Naive thymus-derived CD4-positive, alpha-beta T cell (primary cell): ENCODE measurements at regions not wholly inside any gene's neighbourhood (a gene's known extent, or its start where the extent isn't known, plus 50 kb on each side); places are given as distances from the start of the nearest gene placed in this dataset.

Experiments
- ATAC-seq: fragments of 150-1000 bp; cut with Tn5 transposase; 2 replicates; pipeline ENCODE4 v1.10.0; 2021; ENCODE audit warnings: mild to moderate bottlenecking, moderate library complexity
- CTCF ChIA-PET: fragments of 350-600 bp; sonication (Branson Sonifier 250); formaldehyde crosslinking; loops from one replicate; lab custom pipeline; 2021; ENCODE audit warnings: antibody characterized with exemption; lab: Charles Lee
- POLR2A ChIA-PET: fragments of 350-600 bp; sonication (Branson Sonifier 250); formaldehyde crosslinking; loops from one replicate; lab custom pipeline; 2021; ENCODE audit warnings: antibody characterized with exemption, inconsistent platforms; lab: Charles Lee
- DNase-seq, 9 donors: peaks; one replicate each; pipeline versions ENCODE4 v3.0.0 to v3.0.0-alpha.2; 2020 to 2022; ENCODE audit warnings: mixed read lengths in 1 of 9
- H3K27ac ChIP-seq: one replicate; pipeline ENCODE4 v1.7.0; 2013; ENCODE audit warnings: mild to moderate bottlenecking, low read depth, low read length, moderate library complexity
- H3K27me3 ChIP-seq, 2 donors: one replicate each; pipeline ENCODE4 v1.7.0; 2013; ENCODE audit warnings: low read length in 2 of 2, mild to moderate bottlenecking in 2 of 2, moderate library complexity in 2 of 2; ENCODE audit not compliant: control insufficient read depth in 2 of 2, insufficient read depth in 2 of 2
- H3K36me3 ChIP-seq, 3 experiments: 1 replicate in 2 of 3; 2 replicates in 1 of 3; pipeline ENCODE4 v1.7.0; 2013; ENCODE audit warnings: low read length in 3 of 3, mild to moderate bottlenecking in 3 of 3, moderate library complexity in 1 of 3; ENCODE audit not compliant: insufficient read depth in 3 of 3, control insufficient read depth in 2 of 3
- H3K4me1 ChIP-seq, 2 donors: one replicate each; pipeline ENCODE4 v1.7.0; 2013; ENCODE audit warnings: low read length in 2 of 2, mild to moderate bottlenecking in 2 of 2, moderate library complexity in 1 of 2; ENCODE audit not compliant: control insufficient read depth in 2 of 2, insufficient read depth in 2 of 2
- H3K4me3 ChIP-seq: 2 replicates; pipeline ENCODE4 v1.7.0; 2013; ENCODE audit warnings: mild to moderate bottlenecking, low read length
- H3K9me3 ChIP-seq, 3 experiments: 1 replicate in 2 of 3; 2 replicates in 1 of 3; pipeline ENCODE4 v1.7.0; 2013; ENCODE audit warnings: low read length in 3 of 3; ENCODE audit not compliant: control insufficient read depth in 2 of 3
- H3K27ac Mint-ChIP-seq, 9 donors: one replicate each; pipeline ENCODE4 v1.8.0; 2020 to 2022; ENCODE audit warnings: mixed read lengths in 9 of 9, mild to moderate bottlenecking in 8 of 9, moderate library complexity in 5 of 9, inconsistent platforms in 2 of 9
- H3K27me3 Mint-ChIP-seq, 5 donors: one replicate each; pipeline ENCODE4 v1.8.0; 2021 to 2022; ENCODE audit warnings: mixed read lengths in 5 of 5, mild to moderate bottlenecking in 1 of 5
- H3K36me3 Mint-ChIP-seq, 5 donors: one replicate each; pipeline ENCODE4 v1.8.0; 2020 to 2022; ENCODE audit warnings: mixed read lengths in 5 of 5, mild to moderate bottlenecking in 3 of 5, inconsistent platforms in 1 of 5
- H3K4me1 Mint-ChIP-seq, 7 donors: one replicate each; pipeline ENCODE4 v1.8.0; 2020 to 2022; ENCODE audit warnings: mixed read lengths in 7 of 7, mild to moderate bottlenecking in 3 of 7, inconsistent platforms in 1 of 7
- H3K4me3 Mint-ChIP-seq, 10 donors: one replicate each; pipeline ENCODE4 v1.8.0; 2020 to 2022; ENCODE audit warnings: mild to moderate bottlenecking in 10 of 10, mixed read lengths in 10 of 10, moderate library complexity in 6 of 10, inconsistent platforms in 2 of 10
- H3K9me3 Mint-ChIP-seq, 11 donors: one replicate each; pipeline ENCODE4 v1.8.0; 2020 to 2022; ENCODE audit warnings: mixed read lengths in 11 of 11, mild to moderate bottlenecking in 4 of 11, inconsistent platforms in 1 of 11, moderate library complexity in 1 of 11
- intact Hi-C, 2 donors: fragments of 100-400 bp; cut with micrococcal nuclease; formaldehyde crosslinking; loops; one replicate each; pipeline ENCODE4 v1.15.1; 2023

DNA sequence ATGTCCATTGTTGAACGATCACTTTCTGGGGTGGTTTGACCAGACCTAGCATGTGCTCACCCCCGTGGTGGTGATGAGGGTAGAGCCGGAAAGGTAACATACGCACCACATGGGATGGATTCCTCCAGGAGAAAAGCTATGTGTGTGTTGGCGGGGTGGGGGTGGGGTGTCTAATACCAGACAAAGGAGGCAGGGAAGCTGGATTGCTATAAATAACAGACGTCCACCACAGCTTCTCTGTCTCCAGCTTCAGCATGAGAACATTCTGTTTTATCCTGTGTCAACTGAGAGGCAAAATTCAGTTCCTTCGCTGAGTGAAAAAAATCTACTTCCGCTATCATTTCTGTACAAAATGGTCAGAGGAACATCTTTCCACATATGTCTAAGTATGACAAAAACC lies 151.0 kb downstream of the PCSK1 start:
- DNase-seq, result no peak
- intact Hi-C loops, result no loop called here
- Mint-ChIP-seq H3K27me3 (peaks cover 1 to 36% (median 26%) of the 10 kb centered on the region in 5 donors), H3K4me1 (peaks cover 0 to 22% (median 0%) of the 10 kb centered on the region in 7 donors), H3K9me3 (peaks cover 0 to 2% (median 0%) of the 10 kb centered on the region in 11 donors), H3K4me3 (no peak overlapping the region), H3K27ac (no peak overlapping the region), H3K36me3 (peaks cover 0 to 4% (median 0%) of the 10 kb centered on the region in 5 donors)
- Histone ChIP-seq H3K9me3 (no peaks in the 10 kb centered on the region), H3K36me3 (no peaks in the 10 kb centered on the region), H3K4me3 (no peak overlapping the region), H3K4me1 (peaks cover 0 to 10% of the 10 kb centered on the region in 2 donors), H3K27me3 (no peaks in the 10 kb centered on the region), H3K27ac (no peak overlapping the region)
- POLR2A ChIA-PET, result no interaction called here
- ATAC-seq, result no peak
- CTCF ChIA-PET, result interaction anchor here (1.1 kb wide), 1 partner anchor 22 kb away, joined by 4 read pairs; no protein-coding TSS in a partner anchor

GRCh38 chr5:96280946-96281393 lies 152.1 kb downstream of the PCSK1 start:
- Mint-ChIP-seq H3K36me3 (peaks cover 0 to 4% (median 0%) of the 10 kb centered on the region in 5 donors), H3K27ac (peak overlapping the region in 1 of 9 donors; percentile 7), H3K4me3 (no peak overlapping the region), H3K27me3 (peaks cover 0 to 36% (median 21%) of the 10 kb centered on the region in 5 donors), H3K4me1 (peaks cover 0 to 22% (median 0%) of the 10 kb centered on the region in 7 donors), H3K9me3 (peaks cover 0 to 4% (median 0%) of the 10 kb centered on the region in 11 donors)
- POLR2A ChIA-PET, result no interaction called here
- no peak overlapping the region for H3K27ac ChIP-seq
- no peak overlapping the region for H3K4me3 ChIP-seq
- H3K9me3 ChIP-seq, result no peaks in the 10 kb centered on the region
- no peaks in the 10 kb centered on the region for H3K27me3 ChIP-seq
- no peaks in the 10 kb centered on the region for H3K36me3 ChIP-seq
- CTCF ChIA-PET, result interaction anchor here (1.1 kb wide), 1 partner anchor 21 kb away, joined by 4 read pairs; no protein-coding TSS in a partner anchor
- DNase-seq, result no peak
- H3K4me1 ChIP-seq, result peaks cover 0 to 10% of the 10 kb centered on the region in 2 donors
- intact Hi-C loops, result no loop called here
- no peak for ATAC-seq

- Mint-ChIP-seq H3K9me3 (peaks cover 0 to 4% (median 0%) of the 10 kb centered on the region in 11 donors), H3K4me1 (peaks cover 0 to 22% (median 0%) of the 10 kb centered on the region in 7 donors), H3K36me3 (peaks cover 0 to 4% (median 0%) of the 10 kb centered on the region in 5 donors), H3K27ac (peak overlapping the region in 1 of 9 donors; percentile 31), H3K27me3 (peaks cover 2 to 31% (median 20%) of the 10 kb centered on the region in 5 donors), H3K4me3 (peak overlapping the region in 1 of 10 donors; percentile 43)
- Histone ChIP-seq H3K27me3 (no peaks in the 10 kb centered on the region), H3K4me1 (peaks cover 0 to 10% of the 10 kb centered on the region in 2 donors), H3K4me3 (no peak overlapping the region), H3K27ac (no peak overlapping the region), H3K9me3 (no peaks in the 10 kb centered on the region), H3K36me3 (no peaks in the 10 kb centered on the region)
- POLR2A ChIA-PET, result no interaction called here
- ATAC-seq (no peak), DNase-seq (no peak)
- intact Hi-C loops, result no loop called here
- CTCF ChIA-PET, result no interaction called here
Observed at GRCh38 chr5:96279801-96280542, 153.1 kb downstream of the PCSK1 start.

GRCh38 chr5:96278981-96279380 lies 154.1 kb downstream of the PCSK1 start:
- H3K9me3 ChIP-seq, result no peaks in the 10 kb centered on the region
- H3K4me1 ChIP-seq, result peaks cover 0 to 10% of the 10 kb centered on the region in 2 donors
- Mint-ChIP-seq H3K9me3 (peaks cover 0 to 4% (median 0%) of the 10 kb centered on the region in 11 donors), H3K27ac (no peak overlapping the region), H3K4me3 (no peak overlapping the region), H3K36me3 (peaks cover 0 to 4% (median 0%) of the 10 kb centered on the region in 5 donors), H3K4me1 (peaks cover 0 to 22% (median 0%) of the 10 kb centered on the region in 7 donors), H3K27me3 (peaks cover 2 to 26% (median 16%) of the 10 kb centered on the region in 5 donors)
- DNase-seq (no peak), ATAC-seq (no peak)
- H3K27ac ChIP-seq, result no peak overlapping the region
- CTCF ChIA-PET, result no interaction called here
- POLR2A ChIA-PET, result no interaction called here
- H3K36me3 ChIP-seq, result no peaks in the 10 kb centered on the region
- no peaks in the 10 kb centered on the region for H3K27me3 ChIP-seq
- intact Hi-C loops, result no loop called here
- H3K4me3 ChIP-seq, result no peak overlapping the region

DNA sequence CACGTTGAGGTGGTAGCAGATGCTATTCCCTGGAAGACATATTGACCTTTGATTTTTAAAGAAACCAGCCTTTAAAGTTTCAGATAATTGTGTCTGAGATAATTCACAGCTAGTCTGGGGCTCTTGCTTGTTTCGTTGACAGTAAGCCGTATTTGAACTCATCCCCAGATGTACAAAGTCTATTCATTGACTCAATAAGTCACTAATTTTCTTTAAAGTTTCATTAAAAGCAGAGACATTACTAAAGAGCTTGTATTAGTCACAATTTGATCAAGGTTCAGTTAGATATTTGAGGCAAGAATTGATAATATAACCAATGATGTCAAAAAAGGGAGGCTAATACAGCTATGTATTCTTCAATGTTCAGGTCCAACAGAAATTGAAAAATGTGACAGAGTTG lies 158.0 kb downstream of the PCSK1 start:
- no peaks in the 10 kb centered on the region for H3K9me3 ChIP-seq
- ChIA-PET CTCF (no interaction called here), POLR2A (no interaction called here)
- H3K4me1 ChIP-seq, result peaks cover 0 to 6% of the 10 kb centered on the region in 2 donors
- Mint-ChIP-seq H3K9me3 (peaks cover 0 to 14% (median 5%) of the 10 kb centered on the region in 11 donors), H3K4me1 (peaks cover 0 to 7% (median 0%) of the 10 kb centered on the region in 7 donors), H3K4me3 (no peak overlapping the region), H3K36me3 (peaks cover 0 to 3% (median 0%) of the 10 kb centered on the region in 5 donors), H3K27me3 (peaks cover 0 to 7% (median 5%) of the 10 kb centered on the region in 5 donors), H3K27ac (no peak overlapping the region)
- H3K4me3 ChIP-seq, result no peak overlapping the region
- H3K36me3 ChIP-seq, result no peaks in the 10 kb centered on the region
- DNase-seq (no peak), ATAC-seq (no peak)
- H3K27ac ChIP-seq, result no peak overlapping the region
- H3K27me3 ChIP-seq, result no peaks in the 10 kb centered on the region
- intact Hi-C loops, result no loop called here

GRCh38 chr5:96265487-96265886 lies 167.6 kb downstream of the PCSK1 start:
- no peaks in the 10 kb centered on the region for H3K27me3 ChIP-seq
- H3K36me3 ChIP-seq, result no peaks in the 10 kb centered on the region
- Mint-ChIP-seq H3K27ac (no peak overlapping the region), H3K4me1 (no peaks in the 10 kb centered on the region), H3K4me3 (no peak overlapping the region), H3K27me3 (peaks cover 0 to 51% (median 18%) of the 10 kb centered on the region in 5 donors), H3K36me3 (peaks cover 0 to 10% (median 4%) of the 10 kb centered on the region in 5 donors), H3K9me3 (peaks cover 6 to 56% (median 24%) of the 10 kb centered on the region in 11 donors)
- DNase-seq (no peak), ATAC-seq (no peak)
- CTCF ChIA-PET, result no interaction called here
- POLR2A ChIA-PET, result no interaction called here
- no peak overlapping the region for H3K4me3 ChIP-seq
- intact Hi-C loops, result no loop called here
- H3K4me1 ChIP-seq, result no peaks in the 10 kb centered on the region
- H3K27ac ChIP-seq, result no peak overlapping the region
- H3K9me3 ChIP-seq, result no peaks in the 10 kb centered on the region
